Prostate gland (tissue), 2 donors: ENCODE measurements at regions not wholly inside any gene's neighbourhood (a gene's known extent, or its start where the extent isn't known, plus 50 kb on each side); places are given as distances from the start of the nearest gene placed in this dataset.

Experiments
- POLR2AphosphoS5 ChIP-seq: sonication (generic); formaldehyde crosslinking; IDR thresholded peaks from one replicate; pipeline ENCODE4 v1.6.1; 2017; ENCODE audit warnings: antibody characterized with exemption
- TF ChIP-seq, protein P1 (sequence below), 4 experiments: fragments of 200-600 bp in 2 of 4; fragments of 450-650 bp in 2 of 4; sonication (generic) in 2 of 4; IDR thresholded peaks; 1 replicate in 3 of 4; 2 replicates in 1 of 4; pipeline ENCODE4 v1.5.1; 2016 to 2019; ENCODE audit warnings: antibody characterized with exemption in 4 of 4, mild to moderate bottlenecking in 2 of 4, moderate library complexity in 2 of 4

- TF ChIP-seq, protein P1, sequence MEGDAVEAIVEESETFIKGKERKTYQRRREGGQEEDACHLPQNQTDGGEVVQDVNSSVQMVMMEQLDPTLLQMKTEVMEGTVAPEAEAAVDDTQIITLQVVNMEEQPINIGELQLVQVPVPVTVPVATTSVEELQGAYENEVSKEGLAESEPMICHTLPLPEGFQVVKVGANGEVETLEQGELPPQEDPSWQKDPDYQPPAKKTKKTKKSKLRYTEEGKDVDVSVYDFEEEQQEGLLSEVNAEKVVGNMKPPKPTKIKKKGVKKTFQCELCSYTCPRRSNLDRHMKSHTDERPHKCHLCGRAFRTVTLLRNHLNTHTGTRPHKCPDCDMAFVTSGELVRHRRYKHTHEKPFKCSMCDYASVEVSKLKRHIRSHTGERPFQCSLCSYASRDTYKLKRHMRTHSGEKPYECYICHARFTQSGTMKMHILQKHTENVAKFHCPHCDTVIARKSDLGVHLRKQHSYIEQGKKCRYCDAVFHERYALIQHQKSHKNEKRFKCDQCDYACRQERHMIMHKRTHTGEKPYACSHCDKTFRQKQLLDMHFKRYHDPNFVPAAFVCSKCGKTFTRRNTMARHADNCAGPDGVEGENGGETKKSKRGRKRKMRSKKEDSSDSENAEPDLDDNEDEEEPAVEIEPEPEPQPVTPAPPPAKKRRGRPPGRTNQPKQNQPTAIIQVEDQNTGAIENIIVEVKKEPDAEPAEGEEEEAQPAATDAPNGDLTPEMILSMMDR (IDR thresholded peaks at IDR 0.05), result no peak
- no peak for TF ChIP-seq POLR2AphosphoS5
These were observed 124.7 kb upstream of the PMEPA1 start for GRCh38 chr20:57834306-57835073.
